HG03039 (cell line): ENCODE measurements at regions not wholly inside any gene's neighbourhood (a gene's known extent, or its start where the extent isn't known, plus 50 kb on each side); places are given as distances from the start of the nearest gene placed in this dataset.
"Not testable (repeated sequence)": the region's sequence is repeated elsewhere in the genome, so short reads cannot be mapped to it uniquely, and the experiment has no call there.

Experiments
- ATAC-seq: cut with Tn5 transposase; IDR thresholded peaks from one replicate; pipeline ENCODE4 v1.9.1; 2021; ENCODE audit warnings: mild to moderate bottlenecking, moderate library complexity; ENCODE audit not compliant: unreplicated experiment

GRCh38 chrY:7815285-7815684 is 903.7 kb upstream of the AMELY start:
- ATAC-seq = no peak

GRCh38 chrY:7814361-7814760 is 902.8 kb upstream of the AMELY start:
- no peak for ATAC-seq

GRCh38 chrY:7810359-7810758 is 898.8 kb upstream of the AMELY start:
- no peak for ATAC-seq

- no peak for ATAC-seq
Measured at GRCh38 chrY:7807516-7807870, 895.9 kb upstream of the AMELY start.

- ATAC-seq = no peak
Measured at GRCh38 chrY:7806592-7807515, 895.3 kb upstream of the AMELY start.

GRCh38 chrY:7805624-7806023 is 894.1 kb upstream of the AMELY start:
- ATAC-seq = no peak

- no peak for ATAC-seq
Measured at GRCh38 chrY:7803737-7804136, 892.2 kb upstream of the AMELY start.

- ATAC-seq = no peak
Measured at GRCh38 chrY:7796128-7796527, 884.6 kb upstream of the AMELY start.

- no peak for ATAC-seq
Measured at GRCh38 chrY:7794441-7794840, 882.9 kb upstream of the AMELY start.

GRCh38 chrY:7793989-7794388 is 882.4 kb upstream of the AMELY start:
- ATAC-seq = no peak

GRCh38 chrY:7792431-7792830 is 880.9 kb upstream of the AMELY start:
- no peak for ATAC-seq

GRCh38 chrY:7781501-7781900 is 869.9 kb upstream of the AMELY start:
- no peak for ATAC-seq

GRCh38 chrY:7775436-7775835 is 863.9 kb upstream of the AMELY start:
- not testable (repeated sequence) for ATAC-seq

GRCh38 chrY:7771771-7772170 is 860.2 kb upstream of the AMELY start:
- ATAC-seq = no peak

- no peak for ATAC-seq
Measured at GRCh38 chrY:7769790-7770375, 858.3 kb upstream of the AMELY start.

GRCh38 chrY:7768901-7769300 is 857.3 kb upstream of the AMELY start:
- no peak for ATAC-seq

GRCh38 chrY:7753711-7754110 is 842.2 kb upstream of the AMELY start:
- no peak for ATAC-seq

GRCh38 chrY:7746781-7747180 is 835.2 kb upstream of the AMELY start:
- ATAC-seq = no peak

- ATAC-seq = no peak
Measured at GRCh38 chrY:7745581-7745901, 834.0 kb upstream of the AMELY start.

- ATAC-seq = no peak
Measured at GRCh38 chrY:7744691-7745580, 833.4 kb upstream of the AMELY start.

- no peak for ATAC-seq
Measured at GRCh38 chrY:7736847-7737365, 825.4 kb upstream of the AMELY start.
